HuH-7.5 (cell line): ENCODE measurements at regions not wholly inside any gene's neighbourhood (a gene's known extent, or its start where the extent isn't known, plus 50 kb on each side); places are given as distances from the start of the nearest gene placed in this dataset.

Experiments
- DNase-seq: peaks from one replicate; pipeline ENCODE4 v3.0.0; 2011; ENCODE audit warnings: low spot score

GRCh38 chr13:65034266-65034665 lies 2195.9 kb downstream of the PCDH9 start:
- DNase-seq = no peak

- DNase-seq = no peak
Observed at GRCh38 chr13:65032825-65033224, 2197.3 kb downstream of the PCDH9 start.

GRCh38 chr13:65028101-65028500 lies 2202.0 kb downstream of the PCDH9 start:
- DNase-seq = no peak

GRCh38 chr13:65026505-65026904 lies 2203.6 kb downstream of the PCDH9 start:
- no peak for DNase-seq

- DNase-seq = no peak
Observed at GRCh38 chr13:65011378-65011777, 2218.8 kb downstream of the PCDH9 start.

- DNase-seq = no peak
Observed at GRCh38 chr13:64997438-64997837, 2232.7 kb downstream of the PCDH9 start.

GRCh38 chr13:64993514-64994164 lies 2236.5 kb downstream of the PCDH9 start:
- no peak for DNase-seq

- no peak for DNase-seq
Observed at GRCh38 chr13:64992314-64992713, 2237.8 kb downstream of the PCDH9 start.

GRCh38 chr13:64985075-64985474 lies 2245.1 kb downstream of the PCDH9 start:
- no peak for DNase-seq

- no peak for DNase-seq
Observed at GRCh38 chr13:64962404-64962803, 2267.7 kb downstream of the PCDH9 start.

GRCh38 chr13:64959276-64959675 lies 2270.9 kb downstream of the PCDH9 start:
- DNase-seq = no peak

GRCh38 chr13:64958106-64958505 lies 2272.0 kb downstream of the PCDH9 start:
- no peak for DNase-seq

GRCh38 chr13:64938660-64939059 lies 2291.5 kb downstream of the PCDH9 start:
- DNase-seq = no peak

GRCh38 chr13:64937302-64937701 lies 2292.8 kb downstream of the PCDH9 start:
- DNase-seq = no peak

GRCh38 chr13:64936879-64937278 lies 2293.3 kb downstream of the PCDH9 start:
- DNase-seq = no peak

GRCh38 chr13:64935441-64935840 lies 2294.7 kb downstream of the PCDH9 start:
- DNase-seq = no peak

GRCh38 chr13:64934569-64935362 lies 2295.4 kb downstream of the PCDH9 start:
- no peak for DNase-seq

GRCh38 chr13:64930636-64931035 lies 2299.5 kb downstream of the PCDH9 start:
- DNase-seq = no peak

GRCh38 chr13:64928696-64929499 lies 2301.2 kb downstream of the PCDH9 start:
- DNase-seq = no peak

- no peak for DNase-seq
Observed at GRCh38 chr13:64925727-64926126, 2304.4 kb downstream of the PCDH9 start.

GRCh38 chr13:64925284-64925683 lies 2304.9 kb downstream of the PCDH9 start:
- no peak for DNase-seq

GRCh38 chr13:64924401-64924800 lies 2305.7 kb downstream of the PCDH9 start:
- no peak for DNase-seq

GRCh38 chr13:64917566-64917965 lies 2312.6 kb downstream of the PCDH9 start:
- no peak for DNase-seq
